Panc1 (cell line): ENCODE measurements at regions not wholly inside any gene's neighbourhood (a gene's known extent, or its start where the extent isn't known, plus 50 kb on each side); places are given as distances from the start of the nearest gene placed in this dataset.

Experiments used
- ATAC-seq: fragments of 200-7000 bp; cut with Tn5 transposase; 2 replicates; pipeline ENCODE4 v1.9.1; 2020; ENCODE audit warnings: mild to moderate bottlenecking, moderate library complexity
- BruUV-seq: library from RNA; stranded (reverse); fragments of 400-500 nt; replicated peaks from 2 replicates; lab custom pipeline; 2021; lab: Mats Ljungman, UMichigan
- CTCF ChIA-PET: fragments of 300-600 bp; sonication (Branson Sonifier 250); formaldehyde crosslinking; loops from one replicate; lab custom pipeline; 2022; ENCODE audit warnings: antibody characterized with exemption; lab: Charles Lee
- POLR2A ChIA-PET: fragments of 300-600 bp; sonication (Branson Sonifier 250); formaldehyde crosslinking; loops from one replicate; lab custom pipeline; 2022; ENCODE audit warnings: antibody characterized with exemption; lab: Charles Lee
- DNase-seq: peaks from one replicate; pipeline ENCODE4 v3.0.0-alpha.2; 2010; ENCODE audit warnings: low read depth, low spot score
- H3K27ac ChIP-seq: 2 replicates; pipeline ENCODE4 v1.5.1; 2011; ENCODE audit warnings: mild to moderate bottlenecking, low read length, inconsistent platforms
- H3K27me3 ChIP-seq: fragments of 200-500 bp; sonication (Bioruptor generic); 2 replicates; pipeline ENCODE4 v1.6.0; 2014; ENCODE audit warnings: low read length, inconsistent platforms; ENCODE audit not compliant: control insufficient read depth, insufficient read depth
- H3K36me3 ChIP-seq: fragments of 200-500 bp; sonication (Bioruptor generic); 2 replicates; pipeline ENCODE4 v1.5.1; 2014; ENCODE audit warnings: inconsistent platforms, mild to moderate bottlenecking, low read length, moderate library complexity; ENCODE audit not compliant: control insufficient read depth, insufficient read depth
- H3K4me1 ChIP-seq: 2 replicates; pipeline ENCODE4 v1.5.1; 2011; ENCODE audit warnings: inconsistent platforms, mild to moderate bottlenecking, low read length, moderate library complexity; ENCODE audit not compliant: control insufficient read depth, insufficient read depth
- H3K4me3 ChIP-seq, 2 experiments: 2 replicates each; pipeline ENCODE4 v1.5.1; 2011 to 2012; ENCODE audit warnings: low read depth in 2 of 2, low read length in 2 of 2, mild to moderate bottlenecking in 2 of 2, inconsistent platforms in 1 of 2, moderate library complexity in 1 of 2
- H3K9me3 ChIP-seq: fragments of 200-500 bp; sonication (Bioruptor generic); 2 replicates; pipeline ENCODE4 v1.5.1; 2014; ENCODE audit warnings: low read depth, mild to moderate bottlenecking, inconsistent platforms, low read length, moderate library complexity; ENCODE audit not compliant: control insufficient read depth, insufficient read depth
- CTCF ChIP-seq: fragments of 450-650 bp; IDR thresholded peaks from 2 replicates; pipeline ENCODE4 v1.5.1; 2017; ENCODE audit warnings: mild to moderate bottlenecking
- POLR2AphosphoS5 ChIP-seq: IDR thresholded peaks from 2 replicates; pipeline ENCODE4 v1.6.1; 2012; ENCODE audit warnings: mild to moderate bottlenecking, low read depth, low read length, moderate library complexity
- REST ChIP-seq, 2 experiments: IDR thresholded peaks; 2 replicates each; pipeline ENCODE4 v1.6.1; 2011 to 2012; ENCODE audit warnings: low read depth in 2 of 2, control low read depth in 1 of 2, low read length in 1 of 2, mild to moderate bottlenecking in 1 of 2, moderate library complexity in 1 of 2; ENCODE audit not compliant: insufficient read depth in 1 of 2
- SIN3A ChIP-seq: IDR thresholded peaks from 2 replicates; pipeline ENCODE4 v1.6.1; 2012; ENCODE audit warnings: low read depth, mild to moderate bottlenecking, low read length, moderate library complexity, borderline replicate concordance; ENCODE audit not compliant: insufficient read depth
- TCF7L2 ChIP-seq: IDR thresholded peaks from 2 replicates; pipeline ENCODE4 v1.6.1; 2011; ENCODE audit warnings: mild to moderate bottlenecking, low read depth, low read length, inconsistent platforms
- in situ Hi-C: cut with HindIII; loops from 2 replicates; pipeline ENCODE4 v1.10.0; 2016; ENCODE audit warnings: low sequenced_read_pairs, low pct_unique_long_range_greater_than_20kb
- intact Hi-C: fragments of 100-400 bp; cut with micrococcal nuclease; formaldehyde crosslinking; loops from one replicate; pipeline ENCODE4 v1.10.0; 2022; ENCODE audit not compliant: unreplicated experiment

GRCh38 chr7:68256295-68256694 is 1259.7 kb downstream of the TYW1 start:
- Histone ChIP-seq H3K9me3 (no peaks in the 10 kb centered on the region), H3K4me1 (no peaks in the 10 kb centered on the region), H3K27ac (no peak overlapping the region), H3K4me3 (no peak overlapping the region), H3K36me3 (no peaks in the 10 kb centered on the region), H3K27me3 (no peaks in the 10 kb centered on the region)
- CTCF ChIA-PET = no interaction called here
- in situ Hi-C loops = no loop called here
- TF ChIP-seq CTCF (no peak), TCF7L2 (no peak)
- DNase-seq = no peak
- intact Hi-C loops = no loop called here
- no TSS peak for BruUV-seq
- no peak for ATAC-seq
- POLR2A ChIA-PET = no interaction called here

- in situ Hi-C loops = no loop called here
- POLR2A ChIA-PET = no interaction called here
Observed at GRCh38 chr7:68258609-68259008, 1262.0 kb downstream of the TYW1 start.

More at GRCh38 chr7:68258609-68259008, 1262.0 kb downstream of the TYW1 start:
- no peaks in the 10 kb centered on the region for H3K9me3 ChIP-seq
- BruUV-seq = no TSS peak
- TF ChIP-seq SIN3A (no peak), CTCF (no peak), REST (IDR thresholded peaks at IDR 0.05; ENCODE audit: insufficient read depth in 1 of 2, low read depth in 2 of 2, low read length in 1 of 2) (no peak), POLR2AphosphoS5 (no peak), TCF7L2 (no peak)
- no peak overlapping the region for H3K4me3 ChIP-seq
- no peak for DNase-seq
- CTCF ChIA-PET = no interaction called here
- no peak for ATAC-seq
- no peaks in the 10 kb centered on the region for H3K4me1 ChIP-seq
- no peaks in the 10 kb centered on the region for H3K36me3 ChIP-seq
- intact Hi-C loops = no loop called here
- H3K27me3 ChIP-seq = no peaks in the 10 kb centered on the region
- H3K27ac ChIP-seq = no peak overlapping the region
